ENCODE measurements at regions not wholly inside any gene's neighbourhood (a gene's known extent, or its start where the extent isn't known, plus 50 kb on each side); places are given as distances from the start of the nearest gene placed in this dataset.
A peak's percentile ranks its signal among the peaks of the same experiment; 100 is the strongest.

DNA sequence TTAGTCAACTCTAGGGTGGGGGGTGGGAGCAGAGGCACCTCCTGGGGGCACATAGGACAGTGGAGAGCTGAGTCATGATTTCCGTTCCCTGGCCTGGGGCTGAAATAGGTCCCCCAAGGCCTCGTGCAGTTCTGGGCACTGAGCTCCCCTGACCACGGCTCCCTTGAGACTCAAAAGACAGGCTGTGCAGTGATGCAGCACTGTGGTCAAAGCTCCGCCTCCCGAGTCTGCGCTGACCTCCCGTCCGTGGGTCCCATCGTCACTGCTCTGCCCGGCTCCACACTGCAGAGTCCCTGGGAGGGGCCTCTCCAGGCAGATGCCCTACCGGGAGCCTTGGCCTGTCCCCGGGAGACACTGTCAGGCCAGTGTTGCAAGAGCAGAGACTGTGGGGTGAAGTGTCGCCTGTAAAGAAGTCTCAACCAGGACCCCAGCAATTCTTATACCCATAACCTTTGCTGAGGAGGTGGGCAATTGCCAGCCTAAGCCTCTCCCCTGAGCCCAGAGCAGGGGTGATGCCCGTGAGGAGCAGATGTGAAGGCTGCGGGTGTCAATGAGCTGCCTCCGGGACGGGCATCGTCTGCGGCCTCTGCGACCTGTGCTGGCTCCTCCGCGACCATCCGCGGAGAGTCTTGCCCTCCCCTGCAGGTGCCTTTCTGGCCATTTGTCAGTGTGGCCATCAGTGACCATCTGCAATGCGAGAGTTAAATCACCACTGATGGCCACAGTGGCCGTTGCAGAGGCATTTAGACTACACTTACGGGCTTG, 877.3 kb downstream of the BRD1 start:
- ATAC-seq (peak; percentile 35; the same call in 2 of the 3 replicates), DNase-seq (ENCODE audit: low spot score) (no peak)
- no peak overlapping the region for H3K27ac ChIP-seq (ENCODE audit: low read depth)
- H3K9me2 ChIP-seq (ENCODE audit: insufficient read depth) = no peaks in the 10 kb centered on the region
- no peak overlapping the region for H3K4me3 Mint-ChIP-seq
- no peaks in the 10 kb centered on the region for H3K27me3 ChIP-seq (ENCODE audit: insufficient read depth)
- H3K9me3 Mint-ChIP-seq = no peaks in the 10 kb centered on the region; the same call in 2 of the 3 replicates
- peaks cover 12% of the 10 kb centered on the region for H3K27me3 Mint-ChIP-seq (ENCODE audit: insufficient read depth, low read depth, poor library complexity)
- no peaks in the 10 kb centered on the region for H3K4me1 ChIP-seq (ENCODE audit: insufficient read depth)
- no peaks in the 10 kb centered on the region for H3F3A ChIP-seq (replicated peaks; ENCODE audit: low read depth)
- H2AFZ ChIP-seq = no peak overlapping the region
- H3K36me3 ChIP-seq (ENCODE audit: insufficient read depth) = no peaks in the 10 kb centered on the region
- no peak overlapping the region for H3K4me2 ChIP-seq
- H3K4me1 Mint-ChIP-seq = 0 out of 3 replicates have a peak, but pooled peaks cover 5% of the 10 kb centered on the region
- H3K4me3 ChIP-seq = no peak overlapping the region
- no peaks in the 10 kb centered on the region for H4K20me1 ChIP-seq (replicated peaks; ENCODE audit: insufficient read depth)
- H3K36me3 Mint-ChIP-seq (ENCODE audit: low read depth) = no peaks in the 10 kb centered on the region
- TF ChIP-seq EZH2 (IDR thresholded peaks at IDR 0.05; ENCODE audit: low read depth, unreplicated experiment) = no peak
- no peaks in the 10 kb centered on the region for H3K79me2 ChIP-seq (replicated peaks; ENCODE audit: insufficient read depth)
- H3K27ac Mint-ChIP-seq = no peak overlapping the region

DNA sequence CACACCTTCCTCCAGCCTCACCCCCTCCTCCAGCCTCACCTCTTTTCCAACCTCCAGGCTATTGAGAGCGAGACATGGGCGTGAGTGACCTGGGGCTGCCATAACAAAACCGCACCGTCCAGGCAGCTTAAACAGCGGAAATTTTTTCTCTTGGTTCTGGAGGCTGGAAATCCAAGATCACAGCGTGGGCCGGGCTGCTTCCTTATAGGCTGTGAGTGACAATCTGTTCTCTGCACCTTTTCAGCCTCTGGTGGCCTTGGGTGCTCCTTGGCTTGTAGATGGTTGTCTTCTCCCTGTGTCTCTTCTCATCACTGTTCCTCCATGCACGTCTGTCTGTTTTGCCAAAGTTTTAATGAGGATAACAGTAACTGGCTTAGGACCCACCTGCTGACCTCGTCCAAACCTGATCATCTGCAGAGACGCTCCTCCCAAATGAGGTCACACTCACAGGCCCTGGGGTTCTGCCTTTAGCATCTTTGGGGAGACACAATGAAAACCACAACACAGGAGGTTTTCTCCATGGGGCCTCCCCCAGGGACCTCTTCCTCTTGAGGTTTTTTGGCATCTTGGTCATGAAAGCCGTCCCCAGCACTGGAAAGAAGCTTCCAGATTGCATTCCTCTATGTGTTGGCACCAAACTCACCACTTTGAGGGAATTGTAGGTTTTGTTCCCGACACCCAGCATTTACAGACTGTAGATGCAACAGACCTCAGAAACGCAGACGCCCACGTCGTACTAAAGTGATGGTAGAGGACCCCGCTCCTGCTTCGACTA, 878.1 kb downstream of the BRD1 start:
- DNase-seq (ENCODE audit: low spot score) = no peak
- H3K27me3 ChIP-seq (ENCODE audit: insufficient read depth) = no peaks in the 10 kb centered on the region
- Mint-ChIP-seq H3K4me1 (0 out of 3 replicates have a peak, but pooled peaks cover 5% of the 10 kb centered on the region), H3K27me3 (ENCODE audit: insufficient read depth, low read depth, poor library complexity) (peaks cover 12% of the 10 kb centered on the region), H3K27ac (no peak overlapping the region), H3K36me3 (ENCODE audit: low read depth) (no peaks in the 10 kb centered on the region), H3K4me3 (no peak overlapping the region), H3K9me3 (no peaks in the 10 kb centered on the region; the same call in 2 of the 3 replicates)
- no peaks in the 10 kb centered on the region for H3K4me1 ChIP-seq (ENCODE audit: insufficient read depth)
- no peak overlapping the region for H3K4me2 ChIP-seq
- no peaks in the 10 kb centered on the region for H4K20me1 ChIP-seq (replicated peaks; ENCODE audit: insufficient read depth)
- H3F3A ChIP-seq (replicated peaks; ENCODE audit: low read depth) = no peaks in the 10 kb centered on the region
- H2AFZ ChIP-seq = no peak overlapping the region
- ATAC-seq = no peak
- H3K4me3 ChIP-seq = no peak overlapping the region
- no peaks in the 10 kb centered on the region for H3K36me3 ChIP-seq (ENCODE audit: insufficient read depth)
- no peak overlapping the region for H3K27ac ChIP-seq (ENCODE audit: low read depth)
- no peaks in the 10 kb centered on the region for H3K79me2 ChIP-seq (replicated peaks; ENCODE audit: insufficient read depth)
- no peaks in the 10 kb centered on the region for H3K9me2 ChIP-seq (ENCODE audit: insufficient read depth)
- TF ChIP-seq POLR2AphosphoS5 (IDR thresholded peaks at IDR 0.05; ENCODE audit: low read depth) (no peak), EZH2phosphoT487 (IDR thresholded peaks at IDR 0.05; ENCODE audit: unreplicated experiment) (no peak), JUNB (IDR thresholded peaks at IDR 0.05; ENCODE audit: unreplicated experiment) (no peak), ZNF331 (CRISPR knock-in tag; IDR thresholded peaks at IDR 0.05; ENCODE audit: low read depth) (no peak), CREB1 (CRISPR knock-in tag; IDR thresholded peaks at IDR 0.05; ENCODE audit: low read depth) (no peak)
- TF ChIP-seq, protein P1, sequence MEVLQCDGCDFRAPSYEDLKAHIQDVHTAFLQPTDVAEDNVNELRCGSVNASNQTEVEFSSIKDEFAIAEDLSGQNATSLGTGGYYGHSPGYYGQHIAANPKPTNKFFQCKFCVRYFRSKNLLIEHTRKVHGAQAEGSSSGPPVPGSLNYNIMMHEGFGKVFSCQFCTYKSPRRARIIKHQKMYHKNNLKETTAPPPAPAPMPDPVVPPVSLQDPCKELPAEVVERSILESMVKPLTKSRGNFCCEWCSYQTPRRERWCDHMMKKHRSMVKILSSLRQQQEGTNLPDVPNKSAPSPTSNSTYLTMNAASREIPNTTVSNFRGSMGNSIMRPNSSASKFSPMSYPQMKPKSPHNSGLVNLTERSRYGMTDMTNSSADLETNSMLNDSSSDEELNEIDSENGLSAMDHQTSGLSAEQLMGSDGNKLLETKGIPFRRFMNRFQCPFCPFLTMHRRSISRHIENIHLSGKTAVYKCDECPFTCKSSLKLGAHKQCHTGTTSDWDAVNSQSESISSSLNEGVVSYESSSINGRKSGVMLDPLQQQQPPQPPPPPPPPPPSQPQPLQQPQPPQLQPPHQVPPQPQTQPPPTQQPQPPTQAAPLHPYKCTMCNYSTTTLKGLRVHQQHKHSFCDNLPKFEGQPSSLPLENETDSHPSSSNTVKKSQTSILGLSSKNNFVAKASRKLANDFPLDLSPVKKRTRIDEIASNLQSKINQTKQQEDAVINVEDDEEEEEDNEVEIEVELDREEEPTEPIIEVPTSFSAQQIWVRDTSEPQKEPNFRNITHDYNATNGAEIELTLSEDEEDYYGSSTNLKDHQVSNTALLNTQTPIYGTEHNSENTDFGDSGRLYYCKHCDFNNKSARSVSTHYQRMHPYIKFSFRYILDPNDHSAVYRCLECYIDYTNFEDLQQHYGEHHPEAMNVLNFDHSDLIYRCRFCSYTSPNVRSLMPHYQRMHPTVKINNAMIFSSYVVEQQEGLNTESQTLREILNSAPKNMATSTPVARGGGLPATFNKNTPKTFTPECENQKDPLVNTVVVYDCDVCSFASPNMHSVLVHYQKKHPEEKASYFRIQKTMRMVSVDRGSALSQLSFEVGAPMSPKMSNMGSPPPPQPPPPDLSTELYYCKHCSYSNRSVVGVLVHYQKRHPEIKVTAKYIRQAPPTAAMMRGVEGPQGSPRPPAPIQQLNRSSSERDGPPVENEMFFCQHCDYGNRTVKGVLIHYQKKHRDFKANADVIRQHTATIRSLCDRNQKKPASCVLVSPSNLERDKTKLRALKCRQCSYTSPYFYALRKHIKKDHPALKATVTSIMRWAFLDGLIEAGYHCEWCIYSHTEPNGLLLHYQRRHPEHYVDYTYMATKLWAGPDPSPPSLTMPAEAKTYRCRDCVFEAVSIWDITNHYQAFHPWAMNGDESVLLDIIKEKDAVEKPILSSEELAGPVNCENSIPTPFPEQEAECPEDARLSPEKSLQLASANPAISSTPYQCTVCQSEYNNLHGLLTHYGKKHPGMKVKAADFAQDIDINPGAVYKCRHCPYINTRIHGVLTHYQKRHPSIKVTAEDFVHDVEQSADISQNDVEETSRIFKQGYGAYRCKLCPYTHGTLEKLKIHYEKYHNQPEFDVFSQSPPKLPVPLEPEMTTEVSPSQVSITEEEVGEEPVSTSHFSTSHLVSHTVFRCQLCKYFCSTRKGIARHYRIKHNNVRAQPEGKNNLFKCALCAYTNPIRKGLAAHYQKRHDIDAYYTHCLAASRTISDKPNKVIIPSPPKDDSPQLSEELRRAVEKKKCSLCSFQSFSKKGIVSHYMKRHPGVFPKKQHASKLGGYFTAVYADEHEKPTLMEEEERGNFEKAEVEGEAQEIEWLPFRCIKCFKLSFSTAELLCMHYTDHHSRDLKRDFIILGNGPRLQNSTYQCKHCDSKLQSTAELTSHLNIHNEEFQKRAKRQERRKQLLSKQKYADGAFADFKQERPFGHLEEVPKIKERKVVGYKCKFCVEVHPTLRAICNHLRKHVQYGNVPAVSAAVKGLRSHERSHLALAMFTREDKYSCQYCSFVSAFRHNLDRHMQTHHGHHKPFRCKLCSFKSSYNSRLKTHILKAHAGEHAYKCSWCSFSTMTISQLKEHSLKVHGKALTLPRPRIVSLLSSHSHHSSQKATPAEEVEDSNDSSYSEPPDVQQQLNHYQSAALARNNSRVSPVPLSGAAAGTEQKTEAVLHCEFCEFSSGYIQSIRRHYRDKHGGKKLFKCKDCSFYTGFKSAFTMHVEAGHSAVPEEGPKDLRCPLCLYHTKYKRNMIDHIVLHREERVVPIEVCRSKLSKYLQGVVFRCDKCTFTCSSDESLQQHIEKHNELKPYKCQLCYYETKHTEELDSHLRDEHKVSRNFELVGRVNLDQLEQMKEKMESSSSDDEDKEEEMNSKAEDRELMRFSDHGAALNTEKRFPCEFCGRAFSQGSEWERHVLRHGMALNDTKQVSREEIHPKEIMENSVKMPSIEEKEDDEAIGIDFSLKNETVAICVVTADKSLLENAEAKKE (CRISPR knock-in tag; IDR thresholded peaks at IDR 0.05) = no peak
- TF ChIP-seq, protein P2, sequence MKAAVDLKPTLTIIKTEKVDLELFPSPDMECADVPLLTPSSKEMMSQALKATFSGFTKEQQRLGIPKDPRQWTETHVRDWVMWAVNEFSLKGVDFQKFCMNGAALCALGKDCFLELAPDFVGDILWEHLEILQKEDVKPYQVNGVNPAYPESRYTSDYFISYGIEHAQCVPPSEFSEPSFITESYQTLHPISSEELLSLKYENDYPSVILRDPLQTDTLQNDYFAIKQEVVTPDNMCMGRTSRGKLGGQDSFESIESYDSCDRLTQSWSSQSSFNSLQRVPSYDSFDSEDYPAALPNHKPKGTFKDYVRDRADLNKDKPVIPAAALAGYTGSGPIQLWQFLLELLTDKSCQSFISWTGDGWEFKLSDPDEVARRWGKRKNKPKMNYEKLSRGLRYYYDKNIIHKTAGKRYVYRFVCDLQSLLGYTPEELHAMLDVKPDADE (IDR thresholded peaks at IDR 0.05) = no peak
- TF ChIP-seq, protein P3, sequence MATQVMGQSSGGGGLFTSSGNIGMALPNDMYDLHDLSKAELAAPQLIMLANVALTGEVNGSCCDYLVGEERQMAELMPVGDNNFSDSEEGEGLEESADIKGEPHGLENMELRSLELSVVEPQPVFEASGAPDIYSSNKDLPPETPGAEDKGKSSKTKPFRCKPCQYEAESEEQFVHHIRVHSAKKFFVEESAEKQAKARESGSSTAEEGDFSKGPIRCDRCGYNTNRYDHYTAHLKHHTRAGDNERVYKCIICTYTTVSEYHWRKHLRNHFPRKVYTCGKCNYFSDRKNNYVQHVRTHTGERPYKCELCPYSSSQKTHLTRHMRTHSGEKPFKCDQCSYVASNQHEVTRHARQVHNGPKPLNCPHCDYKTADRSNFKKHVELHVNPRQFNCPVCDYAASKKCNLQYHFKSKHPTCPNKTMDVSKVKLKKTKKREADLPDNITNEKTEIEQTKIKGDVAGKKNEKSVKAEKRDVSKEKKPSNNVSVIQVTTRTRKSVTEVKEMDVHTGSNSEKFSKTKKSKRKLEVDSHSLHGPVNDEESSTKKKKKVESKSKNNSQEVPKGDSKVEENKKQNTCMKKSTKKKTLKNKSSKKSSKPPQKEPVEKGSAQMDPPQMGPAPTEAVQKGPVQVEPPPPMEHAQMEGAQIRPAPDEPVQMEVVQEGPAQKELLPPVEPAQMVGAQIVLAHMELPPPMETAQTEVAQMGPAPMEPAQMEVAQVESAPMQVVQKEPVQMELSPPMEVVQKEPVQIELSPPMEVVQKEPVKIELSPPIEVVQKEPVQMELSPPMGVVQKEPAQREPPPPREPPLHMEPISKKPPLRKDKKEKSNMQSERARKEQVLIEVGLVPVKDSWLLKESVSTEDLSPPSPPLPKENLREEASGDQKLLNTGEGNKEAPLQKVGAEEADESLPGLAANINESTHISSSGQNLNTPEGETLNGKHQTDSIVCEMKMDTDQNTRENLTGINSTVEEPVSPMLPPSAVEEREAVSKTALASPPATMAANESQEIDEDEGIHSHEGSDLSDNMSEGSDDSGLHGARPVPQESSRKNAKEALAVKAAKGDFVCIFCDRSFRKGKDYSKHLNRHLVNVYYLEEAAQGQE (IDR thresholded peaks at IDR 0.05; ENCODE audit: unreplicated experiment) = no peak

Measured in GM23338 (cell line).